IMR-90 (cell line): ENCODE measurements at regions not wholly inside any gene's neighbourhood (a gene's known extent, or its start where the extent isn't known, plus 50 kb on each side); places are given as distances from the start of the nearest gene placed in this dataset.

Experiments
- ATAC-seq: fragments of 200-7000 bp; cut with Tn5 transposase; 2 replicates; pipeline ENCODE4 v1.9.1; 2020; ENCODE audit warnings: low read depth, mild to moderate bottlenecking, moderate library complexity
- BruUV-seq: library from RNA; stranded (reverse); fragments of 400-500 nt; replicated peaks from 2 replicates; lab custom pipeline; 2021; lab: Mats Ljungman, UMichigan
- CTCF ChIA-PET: fragments of 300-600 bp; formaldehyde crosslinking; extraction: SDS; loops from one replicate; lab custom pipeline; 2021; ENCODE audit warnings: antibody characterized with exemption; lab: Yijun Ruan, JAX
- POLR2A ChIA-PET: fragments of 300-600 bp; sonication (Branson Sonifier 250); formaldehyde crosslinking; loops from one replicate; lab custom pipeline; 2022; ENCODE audit warnings: antibody characterized with exemption; ENCODE audit not compliant: unreplicated experiment; lab: Charles Lee
- DNase-seq: peaks from one replicate; pipeline ENCODE4 v3.0.0; 2013
- H2AFZ ChIP-seq: replicated peaks from 2 replicates; pipeline ENCODE3; 2013; ENCODE audit warnings: low read length, mild to moderate bottlenecking; ENCODE audit not compliant: poor library complexity
- H2AK5ac ChIP-seq: 2 replicates; pipeline ENCODE4 v1.6.1; 2013; ENCODE audit warnings: low read depth, low read length, inconsistent platforms
- H2AK9ac ChIP-seq: replicated peaks from 2 replicates; pipeline ENCODE3; 2013; ENCODE audit warnings: mild to moderate bottlenecking, low read depth, low read length, moderate library complexity; ENCODE audit not compliant: poor library complexity
- H2BK120ac ChIP-seq: 2 replicates; pipeline ENCODE4 v1.6.1; 2013; ENCODE audit warnings: low read depth, low read length, inconsistent platforms
- H2BK15ac ChIP-seq: 3 replicates; pipeline ENCODE4 v1.6.1; 2013; ENCODE audit warnings: low read depth, low read length, inconsistent platforms
- H2BK20ac ChIP-seq: 2 replicates; pipeline ENCODE4 v1.6.1; 2013; ENCODE audit warnings: low read depth, mild to moderate bottlenecking, inconsistent platforms, low read length, moderate library complexity
- H2BK5ac ChIP-seq: 2 replicates; pipeline ENCODE4 v1.6.1; 2013; ENCODE audit warnings: mild to moderate bottlenecking, low read depth, low read length, inconsistent platforms; ENCODE audit not compliant: poor library complexity, severe bottlenecking
- H3K14ac ChIP-seq: replicated peaks from 2 replicates; pipeline ENCODE4 v1.6.1; 2013; ENCODE audit warnings: low read depth, low read length, inconsistent platforms
- H3K18ac ChIP-seq: 2 replicates; pipeline ENCODE4 v1.6.1; 2013; ENCODE audit warnings: low read depth, low read length, control low read depth
- H3K23ac ChIP-seq: 2 replicates; pipeline ENCODE4 v1.6.1; 2013; ENCODE audit warnings: low read depth, low read length, inconsistent platforms
- H3K27ac ChIP-seq: 2 replicates; pipeline ENCODE4 v1.5.1; 2013; ENCODE audit warnings: mild to moderate bottlenecking, control low read depth, low read length; ENCODE audit not compliant: insufficient read depth
- H3K27me3 ChIP-seq: 2 replicates; pipeline ENCODE4 v1.6.1; 2013; ENCODE audit warnings: low read length; ENCODE audit not compliant: control insufficient read depth, insufficient read depth
- H3K36me3 ChIP-seq: 2 replicates; pipeline ENCODE4 v1.6.1; 2013; ENCODE audit warnings: low read length, mixed read lengths; ENCODE audit not compliant: control insufficient read depth, insufficient read depth
- H3K4ac ChIP-seq: 2 replicates; pipeline ENCODE4 v1.6.1; 2013; ENCODE audit warnings: low read depth, low read length, inconsistent platforms
- H3K4me1 ChIP-seq: 2 replicates; pipeline ENCODE4 v1.6.1; 2013; ENCODE audit warnings: low read length, mixed read lengths; ENCODE audit not compliant: control insufficient read depth, insufficient read depth
- H3K4me2 ChIP-seq: 2 replicates; pipeline ENCODE4 v1.6.1; 2013; ENCODE audit warnings: low read depth, mild to moderate bottlenecking, control low read depth, low read length, moderate library complexity
- H3K4me3 ChIP-seq: 2 replicates; pipeline ENCODE4 v1.5.1; 2013; ENCODE audit warnings: low read depth, mild to moderate bottlenecking, control low read depth, low read length, moderate library complexity; ENCODE audit not compliant: insufficient read depth
- H3K56ac ChIP-seq: 2 replicates; pipeline ENCODE4 v1.6.1; 2013; ENCODE audit warnings: low read length, inconsistent platforms; ENCODE audit not compliant: insufficient read depth; ENCODE audit errors: extremely low read depth
- H3K79me1 ChIP-seq, 2 experiments: 2 replicates each; pipeline ENCODE4 v1.6.1; 2013; ENCODE audit warnings: low read length in 2 of 2, inconsistent platforms in 1 of 2, low read depth in 1 of 2
- H3K9ac ChIP-seq: 2 replicates; pipeline ENCODE4 v1.6.1; 2013; ENCODE audit warnings: low read depth, low read length, control low read depth
- H3K9me1 ChIP-seq: 2 replicates; pipeline ENCODE4 v1.6.1; 2013; ENCODE audit warnings: low read length, inconsistent platforms; ENCODE audit not compliant: insufficient read depth
- H3K9me3 ChIP-seq: 2 replicates; pipeline ENCODE4 v1.6.1; 2013; ENCODE audit warnings: low read length; ENCODE audit not compliant: control insufficient read depth, insufficient read depth
- H4K20me1 ChIP-seq: 2 replicates; pipeline ENCODE4 v1.6.1; 2013; ENCODE audit warnings: low read length, inconsistent platforms; ENCODE audit not compliant: insufficient read depth
- H4K5ac ChIP-seq: 2 replicates; pipeline ENCODE4 v1.6.1; 2013; ENCODE audit warnings: mild to moderate bottlenecking, low read depth, low read length, control low read depth
- H4K8ac ChIP-seq, 2 experiments: 2 replicates each; pipeline ENCODE4 v1.6.1; 2013; ENCODE audit warnings: low read depth in 2 of 2, low read length in 2 of 2, control low read depth in 1 of 2, inconsistent platforms in 1 of 2
- H4K91ac ChIP-seq: 2 replicates; pipeline ENCODE4 v1.6.1; 2013; ENCODE audit warnings: low read depth, low read length, inconsistent platforms; ENCODE audit not compliant: insufficient read depth
- MAFK ChIP-seq: IDR thresholded peaks from 2 replicates; pipeline ENCODE4 v1.6.1; 2012; ENCODE audit warnings: low read depth, low read length, improper control_type of control experiment
- MAZ ChIP-seq: IDR thresholded peaks from 2 replicates; pipeline ENCODE4 v1.6.1; 2012; ENCODE audit warnings: low read depth, mild to moderate bottlenecking, low read length, improper control_type of control experiment, moderate library complexity, borderline replicate concordance
- RAD21 ChIP-seq: IDR thresholded peaks from 2 replicates; pipeline ENCODE4 v1.6.1; 2012; ENCODE audit warnings: low read length, improper control_type of control experiment
- RFX5 ChIP-seq: IDR thresholded peaks from 2 replicates; pipeline ENCODE4 v1.8.0; 2012; ENCODE audit warnings: low read depth, mild to moderate bottlenecking, low read length, moderate library complexity
- USF2 ChIP-seq: fragments of 150-350 bp; IDR thresholded peaks from 2 replicates; pipeline ENCODE4 v1.6.1; 2017; ENCODE audit warnings: mild to moderate bottlenecking, antibody characterized with exemption, low read length, low read depth
- WGBS, 2 experiments: methylation state at CpG; one replicate each; pipeline versions ENCODE4 v1.1.5 to v1.1.7; 2013; ENCODE audit warnings: missing lambda C conversion rate in 2 of 2; ENCODE audit not compliant: insufficient read length in 1 of 2; ENCODE audit errors: extremely low coverage in 2 of 2; 5-methylcytosine and 5-hydroxymethylcytosine counted together
- dilution Hi-C: fragments of 300-500 bp; cut with HindIII; formaldehyde crosslinking; loops from one replicate; pipeline ENCODE4 v1.14.3; 2018; ENCODE audit warnings: low sequenced_read_pairs; ENCODE audit not compliant: unreplicated experiment
- in situ Hi-C: fragments of 300-500 bp; cut with MboI; formaldehyde crosslinking; loops from 3 replicates; pipeline ENCODE4 v1.14.3; 2019; ENCODE audit warnings: low sequenced_read_pairs, inconsistent platforms, mixed read lengths
- intact Hi-C: fragments of 100-400 bp; cut with micrococcal nuclease; formaldehyde crosslinking; loops from 2 replicates; pipeline ENCODE4 v1.10.0; 2022

- no peak overlapping the region for H2BK15ac ChIP-seq
- no peaks in the 10 kb centered on the region for H3K9me1 ChIP-seq
- H3K27ac ChIP-seq: no peak overlapping the region
- H2AK5ac ChIP-seq: no peak overlapping the region
- no peak overlapping the region for H3K23ac ChIP-seq
- ATAC-seq: no peak
- H3K4ac ChIP-seq: no peak overlapping the region
- in situ Hi-C loops: no loop called here
- no peak overlapping the region for H3K18ac ChIP-seq
- no peak overlapping the region for H2BK120ac ChIP-seq
- no peak overlapping the region for H4K91ac ChIP-seq
- no peaks in the 10 kb centered on the region for H3K9me3 ChIP-seq
- H3K4me2 ChIP-seq: no peak overlapping the region
- ChIA-PET CTCF (no interaction called here), POLR2A (no interaction called here)
- no peak overlapping the region for H3K56ac ChIP-seq
- no peak overlapping the region for H2BK5ac ChIP-seq
- H3K27me3 ChIP-seq: no peaks in the 10 kb centered on the region
- no peak overlapping the region for H3K4me3 ChIP-seq
- no peak for DNase-seq
- H3K79me1 ChIP-seq: peaks cover 0 to 6% of the 10 kb centered on the region in 2 experiments; a peak in 3 of 4 replicates
- H4K8ac ChIP-seq: no peak overlapping the region
- H3K36me3 ChIP-seq: no peaks in the 10 kb centered on the region
- no peak overlapping the region for H4K5ac ChIP-seq
- no peak overlapping the region for H2BK20ac ChIP-seq
- TF ChIP-seq MAZ: no peak
- no peak for TF ChIP-seq USF2
- no peak for TF ChIP-seq RFX5
- TF ChIP-seq RAD21: no peak
- TF ChIP-seq MAFK: no peak
- no peak overlapping the region for H2AFZ ChIP-seq
- H3K9ac ChIP-seq: no peak overlapping the region
- no TSS peak for BruUV-seq
- 100% methylated on average over 1 of the region's 9 CpGs; no CpG with 5 or more reads in 1 of the 2 experiments for WGBS, 2 experiments
- intact Hi-C loops: no loop called here
- dilution Hi-C loops: no loop called here
- H2AK9ac ChIP-seq: no peak overlapping the region
- H3K4me1 ChIP-seq: no peaks in the 10 kb centered on the region
- no peak overlapping the region for H3K14ac ChIP-seq
- no peaks in the 10 kb centered on the region for H4K20me1 ChIP-seq
Measured at GRCh38 chr6:144652292-144652891, 367.3 kb downstream of the UTRN start.
